Nephron progenitor cell (in vitro differentiated cells): ENCODE measurements at regions not wholly inside any gene's neighbourhood (a gene's known extent, or its start where the extent isn't known, plus 50 kb on each side); places are given as distances from the start of the nearest gene placed in this dataset.
A peak's percentile ranks its signal among the peaks of the same experiment; 100 is the strongest.

Source experiments
- DNase-seq: peaks from one replicate; pipeline ENCODE4 v3.0.0; 2021
- H3K27ac Mint-ChIP-seq: 2 replicates; pipeline ENCODE4 v1.8.0; 2021; ENCODE audit warnings: mild to moderate bottlenecking, moderate library complexity, mixed read lengths
- H3K27me3 Mint-ChIP-seq: 2 replicates; pipeline ENCODE4 v1.8.0; 2021; ENCODE audit warnings: mild to moderate bottlenecking, low read depth, mixed read lengths; ENCODE audit not compliant: poor library complexity
- H3K36me3 Mint-ChIP-seq: 2 replicates; pipeline ENCODE4 v1.8.0; 2021; ENCODE audit warnings: low read depth, mixed read lengths
- H3K4me1 Mint-ChIP-seq: 2 replicates; pipeline ENCODE4 v1.8.0; 2021; ENCODE audit warnings: mixed read lengths
- H3K4me3 Mint-ChIP-seq: 2 replicates; pipeline ENCODE4 v1.8.0; 2021; ENCODE audit warnings: mild to moderate bottlenecking, moderate library complexity, mixed read lengths
- H3K9me3 Mint-ChIP-seq: 2 replicates; pipeline ENCODE4 v1.8.0; 2021; ENCODE audit warnings: mild to moderate bottlenecking, moderate library complexity, mixed read lengths
- TF ChIP-seq, protein P1 (sequence below): fragments of 200-600 bp; sonication (generic); IDR thresholded peaks from 2 replicates; pipeline ENCODE4 v1.5.0; 2021; ENCODE audit warnings: antibody characterized with exemption

DNA sequence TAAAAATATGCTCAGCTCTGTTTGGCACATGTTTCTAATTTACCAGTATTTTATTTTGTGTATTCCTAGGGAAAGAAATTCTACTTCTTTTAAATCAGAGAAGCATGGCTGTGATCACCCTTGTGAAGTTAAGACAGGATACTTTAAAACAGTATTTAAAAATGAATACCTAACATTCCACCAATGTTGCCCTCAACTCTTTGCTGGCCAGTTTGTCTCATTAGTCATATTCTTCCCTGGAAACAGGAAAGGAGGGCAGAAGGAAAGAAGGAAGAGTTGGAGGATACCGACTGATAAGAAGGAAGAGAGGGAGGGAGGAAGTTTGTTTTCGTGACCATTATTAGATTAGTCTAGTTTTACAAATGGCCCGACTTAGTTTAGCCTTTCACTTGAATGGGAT, 137.4 kb downstream of the PLK2 start:
- DNase-seq, result no peak
- Mint-ChIP-seq H3K4me3 (no peak overlapping the region), H3K27me3 (no peaks in the 10 kb centered on the region), H3K27ac (no peak overlapping the region), H3K9me3 (no peaks in the 10 kb centered on the region), H3K4me1 (peaks cover 23% of the 10 kb centered on the region), H3K36me3 (no peaks in the 10 kb centered on the region)
- TF ChIP-seq, protein P1, sequence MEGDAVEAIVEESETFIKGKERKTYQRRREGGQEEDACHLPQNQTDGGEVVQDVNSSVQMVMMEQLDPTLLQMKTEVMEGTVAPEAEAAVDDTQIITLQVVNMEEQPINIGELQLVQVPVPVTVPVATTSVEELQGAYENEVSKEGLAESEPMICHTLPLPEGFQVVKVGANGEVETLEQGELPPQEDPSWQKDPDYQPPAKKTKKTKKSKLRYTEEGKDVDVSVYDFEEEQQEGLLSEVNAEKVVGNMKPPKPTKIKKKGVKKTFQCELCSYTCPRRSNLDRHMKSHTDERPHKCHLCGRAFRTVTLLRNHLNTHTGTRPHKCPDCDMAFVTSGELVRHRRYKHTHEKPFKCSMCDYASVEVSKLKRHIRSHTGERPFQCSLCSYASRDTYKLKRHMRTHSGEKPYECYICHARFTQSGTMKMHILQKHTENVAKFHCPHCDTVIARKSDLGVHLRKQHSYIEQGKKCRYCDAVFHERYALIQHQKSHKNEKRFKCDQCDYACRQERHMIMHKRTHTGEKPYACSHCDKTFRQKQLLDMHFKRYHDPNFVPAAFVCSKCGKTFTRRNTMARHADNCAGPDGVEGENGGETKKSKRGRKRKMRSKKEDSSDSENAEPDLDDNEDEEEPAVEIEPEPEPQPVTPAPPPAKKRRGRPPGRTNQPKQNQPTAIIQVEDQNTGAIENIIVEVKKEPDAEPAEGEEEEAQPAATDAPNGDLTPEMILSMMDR, result no peak

GRCh38 chr5:58318468-58318867, 141.4 kb downstream of the PLK2 start:
- TF ChIP-seq, protein P1, result no peak
- no peak overlapping the region for H3K27ac Mint-ChIP-seq
- no peak for DNase-seq
- no peak overlapping the region for H3K4me3 Mint-ChIP-seq
- H3K9me3 Mint-ChIP-seq, result no peaks in the 10 kb centered on the region
- H3K4me1 Mint-ChIP-seq, result peaks cover 33% of the 10 kb centered on the region
- H3K36me3 Mint-ChIP-seq, result no peaks in the 10 kb centered on the region
- no peaks in the 10 kb centered on the region for H3K27me3 Mint-ChIP-seq

GRCh38 chr5:58317808-58318207, 142.1 kb downstream of the PLK2 start:
- DNase-seq, result no peak
- H3K36me3 Mint-ChIP-seq, result no peaks in the 10 kb centered on the region
- H3K27ac Mint-ChIP-seq, result no peak overlapping the region
- H3K4me1 Mint-ChIP-seq, result peaks cover 29% of the 10 kb centered on the region
- TF ChIP-seq, protein P1, result no peak
- H3K9me3 Mint-ChIP-seq, result no peaks in the 10 kb centered on the region
- no peak overlapping the region for H3K4me3 Mint-ChIP-seq
- no peaks in the 10 kb centered on the region for H3K27me3 Mint-ChIP-seq

DNA sequence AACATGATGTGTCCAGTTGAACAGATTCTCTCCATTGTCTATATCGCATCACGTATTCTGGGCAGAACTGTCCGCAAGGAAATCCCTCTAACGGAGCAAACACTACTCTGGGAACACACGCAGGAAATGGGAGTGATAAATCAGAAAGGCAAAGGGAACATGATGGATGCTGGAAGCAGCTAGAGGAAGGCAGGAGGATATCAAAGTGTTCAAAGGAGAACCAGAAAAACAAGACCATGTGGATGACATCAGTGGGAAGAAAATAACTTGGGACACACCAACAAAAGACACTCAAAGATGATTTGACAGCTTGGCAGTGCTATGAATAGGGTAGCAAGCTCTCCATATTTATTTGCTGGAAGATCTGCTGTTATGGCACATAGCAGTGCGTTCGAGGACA, 142.9 kb downstream of the PLK2 start:
- Mint-ChIP-seq H3K4me1 (peaks cover 23% of the 10 kb centered on the region), H3K27ac (peak overlapping the region; percentile 92), H3K9me3 (no peaks in the 10 kb centered on the region), H3K4me3 (no peak overlapping the region), H3K27me3 (no peaks in the 10 kb centered on the region), H3K36me3 (no peaks in the 10 kb centered on the region)
- TF ChIP-seq, protein P1, result no peak
- no peak for DNase-seq

DNA sequence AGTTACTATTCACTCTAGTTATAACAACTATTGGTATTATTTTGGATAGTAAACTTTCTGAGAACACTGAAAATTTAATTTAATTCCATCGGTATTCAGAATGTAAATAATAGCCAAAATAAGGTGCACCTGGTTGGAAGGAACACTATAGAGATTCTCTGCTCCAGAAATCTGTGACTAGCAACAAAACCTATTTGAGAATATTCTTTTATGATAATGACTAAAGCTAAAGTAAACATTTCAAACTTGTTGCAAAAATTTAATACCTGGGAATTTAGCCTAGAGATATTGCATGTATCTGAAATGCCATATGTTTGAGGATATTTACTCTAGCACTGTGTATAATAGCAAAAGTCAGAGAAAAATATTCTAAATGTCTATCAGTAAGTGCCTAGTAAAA, 144.1 kb downstream of the PLK2 start:
- peaks cover 16% of the 10 kb centered on the region for H3K4me1 Mint-ChIP-seq

More for the DNA sequence above, 144.1 kb downstream of the PLK2 start:
- no peak for DNase-seq
- TF ChIP-seq, protein P1, result no peak
- Mint-ChIP-seq H3K27me3 (no peaks in the 10 kb centered on the region), H3K36me3 (no peaks in the 10 kb centered on the region), H3K9me3 (no peaks in the 10 kb centered on the region), H3K4me3 (no peak overlapping the region), H3K27ac (no peak overlapping the region)
